Astrocyte of the spinal cord (primary cell): ENCODE measurements at regions not wholly inside any gene's neighbourhood (a gene's known extent, or its start where the extent isn't known, plus 50 kb on each side); places are given as distances from the start of the nearest gene placed in this dataset.

Experiments used
- DNase-seq: peaks from one replicate; pipeline ENCODE4 v3.0.0; 2011; ENCODE audit warnings: low read depth, low spot score
- H3K4me3 ChIP-seq: 2 replicates; pipeline ENCODE4 v1.5.1; 2011; ENCODE audit warnings: low read depth, mild to moderate bottlenecking, low read length, moderate library complexity
- CTCF ChIP-seq: IDR thresholded peaks from 2 replicates; pipeline ENCODE4 v1.5.1; 2012; ENCODE audit warnings: low read depth, mild to moderate bottlenecking, low read length, inconsistent platforms
- in situ Hi-C: cut with HindIII; loops from 2 replicates; pipeline ENCODE4 v1.10.0; 2017; ENCODE audit warnings: low sequenced_read_pairs

- in situ Hi-C loops, result no loop called here
These were observed 504.8 kb upstream of the KLHL29 start for GRCh38 chr2:22880161-22880560.

GRCh38 chr2:22882011-22882410 is 503.0 kb upstream of the KLHL29 start:
- no peak for TF ChIP-seq CTCF
- in situ Hi-C loops, result no loop called here
- no peak overlapping the region for H3K4me3 ChIP-seq
- DNase-seq, result no peak

More at GRCh38 chr2:22880161-22880560, 504.8 kb upstream of the KLHL29 start:
- TF ChIP-seq CTCF, result no peak
- no peak for DNase-seq
- H3K4me3 ChIP-seq, result no peak overlapping the region

- DNase-seq, result no peak
- H3K4me3 ChIP-seq, result no peak overlapping the region
- in situ Hi-C loops, result no loop called here
- no peak for TF ChIP-seq CTCF
These were observed 502.3 kb upstream of the KLHL29 start for GRCh38 chr2:22882643-22883042.

- in situ Hi-C loops, result no loop called here
- no peak for TF ChIP-seq CTCF
- no peak for DNase-seq
- H3K4me3 ChIP-seq, result no peak overlapping the region
These were observed 501.9 kb upstream of the KLHL29 start for GRCh38 chr2:22883054-22883453.

GRCh38 chr2:22885245-22885644 is 499.7 kb upstream of the KLHL29 start:
- DNase-seq, result no peak
- no peak overlapping the region for H3K4me3 ChIP-seq
- in situ Hi-C loops, result no loop called here
- no peak for TF ChIP-seq CTCF

GRCh38 chr2:22887426-22887825 is 497.6 kb upstream of the KLHL29 start:
- H3K4me3 ChIP-seq, result no peak overlapping the region
- no peak for DNase-seq
- no peak for TF ChIP-seq CTCF
- in situ Hi-C loops, result no loop called here

- no peak for TF ChIP-seq CTCF
- in situ Hi-C loops, result no loop called here
- H3K4me3 ChIP-seq, result no peak overlapping the region
- no peak for DNase-seq
These were observed 497.1 kb upstream of the KLHL29 start for GRCh38 chr2:22887845-22888244.
